SU-DHL-6 (cell line): ENCODE measurements at regions not wholly inside any gene's neighbourhood (a gene's known extent, or its start where the extent isn't known, plus 50 kb on each side); places are given as distances from the start of the nearest gene placed in this dataset.

Source experiments
- CTCF ChIP-seq: fragments of 200-600 bp; sonication (generic); IDR thresholded peaks from one replicate; pipeline ENCODE4 v1.5.1; 2017; ENCODE audit warnings: antibody characterized with exemption, mild to moderate bottlenecking, low read length, moderate library complexity; ENCODE audit not compliant: insufficient read depth, poor library complexity, severe bottlenecking
- EZH2phosphoT487 ChIP-seq: fragments of 200-600 bp; sonication (generic), shearing (Covaris generic); conservative IDR thresholded peaks from 2 replicates; pipeline ENCODE4 v1.6.1; 2018; ENCODE audit warnings: mild to moderate bottlenecking, antibody characterized with exemption, low read length, moderate library complexity, mixed read lengths

DNA sequence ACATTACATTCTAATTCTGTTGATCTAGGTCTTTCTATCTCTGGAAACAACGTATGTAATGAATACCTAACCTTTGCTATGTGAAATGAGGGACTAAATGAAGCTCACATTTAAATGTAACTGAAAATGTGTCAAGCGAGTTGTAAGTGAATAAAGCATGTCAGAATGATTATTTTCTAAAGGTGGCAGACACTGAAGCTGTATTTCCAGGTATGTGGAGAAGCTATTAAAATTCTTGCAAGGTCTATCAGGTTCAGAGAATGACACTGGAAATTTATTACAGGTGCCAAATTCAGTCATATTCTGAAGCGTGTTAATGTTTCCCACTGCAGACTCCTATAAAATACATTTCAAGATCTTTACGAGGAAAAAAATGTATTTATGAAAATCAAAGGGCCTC lies 641.4 kb downstream of the RPS29 start:
- TF ChIP-seq CTCF (no peak), EZH2phosphoT487 (no peak)
